Sigmoid colon (tissue), 4 donors: ENCODE measurements at regions not wholly inside any gene's neighbourhood (a gene's known extent, or its start where the extent isn't known, plus 50 kb on each side); places are given as distances from the start of the nearest gene placed in this dataset.

ENCODE experiments used
- CTCF ChIP-seq, 4 experiments: fragments of 450-650 bp in 3 of 4; fragments of 200-600 bp in 1 of 4; IDR thresholded peaks; one replicate each; pipeline ENCODE4 v1.5.1; 2016 to 2019; ENCODE audit warnings: antibody characterized with exemption in 4 of 4, mild to moderate bottlenecking in 3 of 4, moderate library complexity in 2 of 4
- EP300 ChIP-seq, 4 donors: sonication (generic); formaldehyde crosslinking; IDR thresholded peaks; one replicate each; pipeline ENCODE4 v1.6.1; 2017; ENCODE audit warnings: antibody characterized with exemption in 4 of 4
- POLR2A ChIP-seq, 2 donors: fragments of 450-650 bp; IDR thresholded peaks; one replicate each; pipeline ENCODE4 v1.6.1; 2016; ENCODE audit warnings: antibody characterized with exemption in 2 of 2, mild to moderate bottlenecking in 2 of 2, moderate library complexity in 2 of 2
- POLR2AphosphoS5 ChIP-seq, 4 donors: sonication (generic); formaldehyde crosslinking; IDR thresholded peaks; one replicate each; pipeline ENCODE4 v1.6.1; 2017; ENCODE audit warnings: antibody characterized with exemption in 4 of 4

DNA sequence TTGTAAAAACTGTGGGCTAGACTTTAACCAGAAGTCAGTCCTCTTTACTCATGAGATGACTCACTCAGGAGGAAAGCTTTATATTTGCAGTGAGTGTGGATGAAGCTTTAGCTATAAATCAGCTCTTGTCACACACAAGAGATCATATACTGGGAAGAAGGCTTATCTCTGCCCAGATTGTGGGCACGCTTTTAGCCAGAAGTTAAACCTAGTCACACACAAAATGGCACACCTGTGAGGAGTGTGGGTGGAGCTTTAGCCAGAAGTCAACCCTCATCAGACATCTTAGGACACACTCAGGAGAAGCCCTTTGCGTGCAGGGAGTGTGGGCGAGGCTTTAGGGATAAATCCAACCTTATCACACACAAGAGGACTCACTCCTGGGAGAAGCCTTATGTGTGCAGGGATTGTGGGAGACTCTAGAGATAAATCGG, 706.9 kb upstream of the LUZP2 start:
- TF ChIP-seq CTCF (IDR thresholded peaks at IDR 0.05) = no peak
- TF ChIP-seq POLR2AphosphoS5 (IDR thresholded peaks at IDR 0.05) = no peak
- no peak for TF ChIP-seq EP300 (IDR thresholded peaks at IDR 0.05)
- no peak for TF ChIP-seq POLR2A (IDR thresholded peaks at IDR 0.05)
